ENCODE measurements at regions not wholly inside any gene's neighbourhood (a gene's known extent, or its start where the extent isn't known, plus 50 kb on each side); places are given as distances from the start of the nearest gene placed in this dataset.

- no peaks in the 10 kb centered on the region for H3K27me3 ChIP-seq (ENCODE audit: control insufficient read depth in 1 of 2, insufficient read depth in 2 of 2, low read length in 2 of 2)
- DNase-seq (ENCODE audit: low spot score) (no peak), FAIRE-seq (no peak), ATAC-seq (no peak)
- no peak overlapping the region for H3K9ac ChIP-seq (ENCODE audit: insufficient read depth, low read depth, low read length)
- H3K9me3 ChIP-seq (ENCODE audit: low read length) = no peaks in the 10 kb centered on the region
- POLR2A ChIA-PET = no interaction called here
- in situ Hi-C loops (cut with HindIII; ENCODE audit: extremely low pct_ligation_motif_present, low pct_unique_long_range_greater_than_20kb) = no loop called here
- 0 out of 2 replicates have a peak, but pooled peaks cover 5% of the 10 kb centered on the region for H4K20me1 ChIP-seq (ENCODE audit: insufficient read depth, low read length)
- no peak overlapping the region for H3K27ac ChIP-seq (ENCODE audit: extremely low read length, insufficient read depth, low read length)
- H2AFZ ChIP-seq (ENCODE audit: low read length) = no peak overlapping the region
- intact Hi-C loops (cut with micrococcal nuclease; ENCODE audit: unreplicated experiment) = no loop called here
- H3K4me2 ChIP-seq (ENCODE audit: low read depth, low read length) = no peak overlapping the region
- BruUV-seq (replicated peaks) = no TSS peak
- CTCF ChIA-PET (ENCODE audit: low intra/inter-chr PET ratio, low total read pairs) = no interaction called here
- TF ChIP-seq POLR2G (IDR thresholded peaks at IDR 0.05; ENCODE audit: low read depth, low read length) = no peak
- TF ChIP-seq, protein P1, sequence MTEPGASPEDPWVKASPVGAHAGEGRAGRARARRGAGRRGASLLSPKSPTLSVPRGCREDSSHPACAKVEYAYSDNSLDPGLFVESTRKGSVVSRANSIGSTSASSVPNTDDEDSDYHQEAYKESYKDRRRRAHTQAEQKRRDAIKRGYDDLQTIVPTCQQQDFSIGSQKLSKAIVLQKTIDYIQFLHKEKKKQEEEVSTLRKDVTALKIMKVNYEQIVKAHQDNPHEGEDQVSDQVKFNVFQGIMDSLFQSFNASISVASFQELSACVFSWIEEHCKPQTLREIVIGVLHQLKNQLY (CRISPR knock-in tag; IDR thresholded peaks at IDR 0.05) = no peak
- TF ChIP-seq HOXA5 (CRISPR knock-in tag; IDR thresholded peaks at IDR 0.05) = no peak
- TF ChIP-seq NFKBIZ (CRISPR knock-in tag; IDR thresholded peaks at IDR 0.05) = no peak
- no peak for TF ChIP-seq RFX5 (IDR thresholded peaks at IDR 0.05; ENCODE audit: low read depth, low read length)
- TF ChIP-seq HNF4G (IDR thresholded peaks at IDR 0.05; ENCODE audit: borderline replicate concordance, low read depth, low read length) = no peak
- no peak for TF ChIP-seq HNF4G (CRISPR knock-in tag; IDR thresholded peaks at IDR 0.05; ENCODE audit: borderline replicate concordance, low read depth)
- TF ChIP-seq GMEB2 (CRISPR knock-in tag; IDR thresholded peaks at IDR 0.05; ENCODE audit: low read depth) = no peak
- TF ChIP-seq SUZ12 (IDR thresholded peaks at IDR 0.05; ENCODE audit: low read depth, low read length) = no peak
- TF ChIP-seq, protein P2, sequence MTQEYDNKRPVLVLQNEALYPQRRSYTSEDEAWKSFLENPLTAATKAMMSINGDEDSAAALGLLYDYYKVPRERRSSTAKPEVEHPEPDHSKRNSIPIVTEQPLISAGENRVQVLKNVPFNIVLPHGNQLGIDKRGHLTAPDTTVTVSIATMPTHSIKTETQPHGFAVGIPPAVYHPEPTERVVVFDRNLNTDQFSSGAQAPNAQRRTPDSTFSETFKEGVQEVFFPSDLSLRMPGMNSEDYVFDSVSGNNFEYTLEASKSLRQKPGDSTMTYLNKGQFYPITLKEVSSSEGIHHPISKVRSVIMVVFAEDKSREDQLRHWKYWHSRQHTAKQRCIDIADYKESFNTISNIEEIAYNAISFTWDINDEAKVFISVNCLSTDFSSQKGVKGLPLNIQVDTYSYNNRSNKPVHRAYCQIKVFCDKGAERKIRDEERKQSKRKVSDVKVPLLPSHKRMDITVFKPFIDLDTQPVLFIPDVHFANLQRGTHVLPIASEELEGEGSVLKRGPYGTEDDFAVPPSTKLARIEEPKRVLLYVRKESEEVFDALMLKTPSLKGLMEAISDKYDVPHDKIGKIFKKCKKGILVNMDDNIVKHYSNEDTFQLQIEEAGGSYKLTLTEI (CRISPR knock-in tag; conservative IDR thresholded peaks at IDR 0.05) = no peak
- TF ChIP-seq SRSF9 (IDR thresholded peaks at IDR 0.05; ENCODE audit: borderline replicate concordance, insufficient read depth, low read depth, low read length, poor library complexity, severe bottlenecking) = no peak
- TF ChIP-seq, protein P3, sequence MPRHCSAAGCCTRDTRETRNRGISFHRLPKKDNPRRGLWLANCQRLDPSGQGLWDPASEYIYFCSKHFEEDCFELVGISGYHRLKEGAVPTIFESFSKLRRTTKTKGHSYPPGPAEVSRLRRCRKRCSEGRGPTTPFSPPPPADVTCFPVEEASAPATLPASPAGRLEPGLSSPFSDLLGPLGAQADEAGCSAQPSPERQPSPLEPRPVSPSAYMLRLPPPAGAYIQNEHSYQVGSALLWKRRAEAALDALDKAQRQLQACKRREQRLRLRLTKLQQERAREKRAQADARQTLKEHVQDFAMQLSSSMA (CRISPR knock-in tag; IDR thresholded peaks at IDR 0.05) = no peak
- no peak for TF ChIP-seq ZFP90 (CRISPR knock-in tag; IDR thresholded peaks at IDR 0.05; ENCODE audit: borderline replicate concordance)
- no peak for TF ChIP-seq NFKB2 (CRISPR knock-in tag; IDR thresholded peaks at IDR 0.05; ENCODE audit: borderline replicate concordance)
- TF ChIP-seq ZSCAN9 (CRISPR knock-in tag; IDR thresholded peaks at IDR 0.05; ENCODE audit: borderline replicate concordance) = no peak
- no peak overlapping the region for H3K4me3 ChIP-seq (replicated peaks in 1 of 3; ENCODE audit: insufficient read depth in 1 of 3, low read depth in 2 of 3, low read length in 3 of 3)
- 98% methylated on average over 10 of the region's 10 CpGs for WGBS (ENCODE audit: low lambda C conversion rate)
- H3K79me2 ChIP-seq (ENCODE audit: insufficient read depth, low read length) = no peaks in the 10 kb centered on the region
- H3K4me1 ChIP-seq (ENCODE audit: insufficient read depth, low read length) = 0 out of 2 replicates have a peak, but pooled peaks cover 5% of the 10 kb centered on the region
- peaks cover 5 to 21% of the 10 kb centered on the region in 2 experiments; a peak in 4 of 5 replicates for H3K36me3 ChIP-seq (replicated peaks in 1 of 2; ENCODE audit: control insufficient read depth in 1 of 2, insufficient read depth in 2 of 2, low read length in 2 of 2)
Observed at GRCh38 chr11:70712471-70712870, 314.1 kb downstream of the CTTN start.
